PFSK-1 (cell line): ENCODE measurements at regions not wholly inside any gene's neighbourhood (a gene's known extent, or its start where the extent isn't known, plus 50 kb on each side); places are given as distances from the start of the nearest gene placed in this dataset.

Source experiments
- FOXP2 ChIP-seq: optimal IDR thresholded peaks from 2 replicates; pipeline ENCODE3; 2011; ENCODE audit warnings: borderline replicate concordance, control low read depth, inconsistent platforms; ENCODE audit not compliant: insufficient read depth; ENCODE audit errors: extremely low read length, extremely low read depth
- POLR2AphosphoS5 ChIP-seq: IDR thresholded peaks from 2 replicates; pipeline ENCODE4 v1.6.1; 2012; ENCODE audit warnings: low read depth, mild to moderate bottlenecking, control low read depth, low read length, moderate library complexity
- REST ChIP-seq, 2 experiments: IDR thresholded peaks; 2 replicates each; pipeline versions ENCODE4 v1.6.1 to v1.8.0; 2011 to 2012; ENCODE audit warnings: low read depth in 2 of 2, low read length in 2 of 2, control low read depth in 1 of 2, inconsistent platforms in 1 of 2, mild to moderate bottlenecking in 1 of 2, moderate library complexity in 1 of 2; ENCODE audit not compliant: insufficient read depth in 1 of 2
- SIN3A ChIP-seq: IDR thresholded peaks from 2 replicates; pipeline ENCODE4 v1.6.1; 2012; ENCODE audit warnings: mild to moderate bottlenecking, low read length, moderate library complexity, borderline replicate concordance; ENCODE audit not compliant: insufficient read depth
- TAF1 ChIP-seq: IDR thresholded peaks from 2 replicates; pipeline ENCODE4 v1.6.1; 2012; ENCODE audit warnings: low read length, control low read depth, borderline replicate concordance; ENCODE audit not compliant: insufficient read depth

DNA sequence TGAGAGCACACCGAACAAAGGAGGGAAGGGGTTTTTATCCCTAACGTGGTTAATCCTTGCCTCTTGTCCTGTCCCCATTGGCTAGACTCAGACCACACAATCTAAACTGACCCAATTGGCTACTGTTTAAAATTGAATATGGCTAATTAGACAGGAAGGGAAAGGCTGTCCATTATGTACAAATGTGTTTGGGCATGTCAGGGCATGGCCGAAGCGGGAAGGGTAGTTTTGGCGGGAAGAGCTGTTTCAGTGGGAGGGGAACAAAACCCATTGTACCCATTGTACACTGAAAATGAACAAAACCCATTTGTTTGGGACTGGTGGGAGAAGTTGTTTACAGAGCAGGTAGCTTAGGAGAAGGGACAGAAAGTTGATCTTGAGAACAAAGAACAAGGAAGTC, 330.9 kb upstream of the POU1F1 start:
- TF ChIP-seq TAF1 (no peak), POLR2AphosphoS5 (no peak), REST (IDR thresholded peaks at IDR 0.05; ENCODE audit: insufficient read depth in 1 of 2, low read depth in 2 of 2, low read length in 2 of 2) (no peak), SIN3A (no peak), FOXP2 (no peak)
